ENCODE measurements at regions not wholly inside any gene's neighbourhood (a gene's known extent, or its start where the extent isn't known, plus 50 kb on each side); places are given as distances from the start of the nearest gene placed in this dataset.
A peak's percentile ranks its signal among the peaks of the same experiment; 100 is the strongest.
"Not testable (repeated sequence)": the region's sequence is repeated elsewhere in the genome, so short reads cannot be mapped to it uniquely, and the experiment has no call there.

- no peak for DNase-seq
Measured at GRCh38 chr3:35216501-35217266, 422.6 kb upstream of the ARPP21 start.

- DNase-seq = no peak
Measured at GRCh38 chr3:35223632-35224394, 415.5 kb upstream of the ARPP21 start.

DNA sequence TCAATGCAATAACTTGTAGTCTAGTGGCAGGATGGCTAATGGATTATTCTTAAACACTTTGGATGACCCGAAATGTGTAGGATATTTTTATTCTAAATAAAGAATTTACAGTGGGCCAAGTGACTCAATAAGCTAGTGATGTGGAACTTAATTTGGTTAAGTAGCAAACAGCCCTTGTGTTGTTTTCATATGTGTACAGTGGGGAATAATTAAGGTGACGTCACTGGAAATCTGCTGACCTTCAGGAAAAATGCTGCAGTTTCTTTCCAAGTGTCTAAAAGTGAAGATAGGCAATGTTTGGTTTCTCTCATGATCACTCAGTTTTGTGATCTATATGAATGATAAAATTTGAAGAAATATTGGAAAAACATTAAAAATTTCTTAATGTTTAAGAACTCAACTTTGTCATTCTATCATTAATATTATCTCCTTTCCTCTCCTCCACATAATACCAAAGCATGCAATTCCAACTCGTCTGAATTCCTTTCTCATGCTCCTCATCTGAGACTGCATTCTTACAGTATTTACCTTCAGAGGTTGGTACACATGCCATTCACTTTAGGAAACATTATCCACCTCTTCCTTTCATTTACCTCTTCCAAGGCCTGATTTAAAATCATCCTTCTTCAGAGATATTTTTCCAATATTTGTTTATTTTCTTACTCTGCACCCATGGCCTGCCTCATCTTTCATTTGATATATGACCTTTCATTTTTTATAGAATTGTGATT is 414.6 kb upstream of the ARPP21 start:
- DNase-seq = peak in 1 of 2 experiments; percentile 4

- no peak for DNase-seq
Measured at GRCh38 chr3:35241236-35241635, 398.1 kb upstream of the ARPP21 start.

DNA sequence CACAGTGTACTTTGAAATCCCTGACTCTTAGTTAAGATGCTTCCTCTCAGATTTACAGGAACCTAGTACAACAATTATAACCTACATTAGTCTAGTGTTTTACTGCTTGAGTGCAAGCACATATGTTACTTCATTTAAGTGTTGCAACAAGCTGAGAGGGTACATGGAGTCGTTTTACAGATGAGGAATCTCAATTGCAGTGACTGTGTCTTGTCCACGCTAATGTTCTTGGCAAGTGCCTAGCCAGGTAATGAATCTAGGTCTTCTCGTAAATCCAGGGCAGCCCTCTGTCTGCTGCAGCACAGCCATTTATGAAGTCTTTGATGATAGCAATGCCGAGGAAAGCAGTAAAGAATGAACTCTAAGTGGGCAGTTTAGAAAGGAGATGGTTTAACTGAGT is 384.4 kb upstream of the ARPP21 start:
- DNase-seq = no peak

GRCh38 chr3:35257641-35258040 is 381.7 kb upstream of the ARPP21 start:
- DNase-seq = no peak

DNA sequence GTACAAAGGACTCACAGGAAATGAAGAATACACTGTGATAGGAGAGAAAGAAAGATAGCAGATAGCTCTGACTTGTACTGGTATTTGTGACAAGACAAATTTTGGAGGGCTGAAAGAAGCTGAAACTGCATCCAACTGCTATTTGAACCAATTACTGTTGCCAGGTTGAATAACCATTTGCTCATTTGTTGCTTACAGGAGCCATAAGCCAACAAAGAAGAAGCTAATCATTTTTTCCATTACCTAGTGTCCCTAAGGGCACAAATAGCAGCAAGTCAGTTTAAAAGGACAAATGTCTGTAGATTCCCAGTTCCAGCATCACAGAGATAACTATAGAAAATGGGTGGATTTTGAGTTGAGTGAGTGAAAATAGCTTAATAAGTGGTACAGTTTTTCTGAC is 376.9 kb upstream of the ARPP21 start:
- DNase-seq = no peak

DNA sequence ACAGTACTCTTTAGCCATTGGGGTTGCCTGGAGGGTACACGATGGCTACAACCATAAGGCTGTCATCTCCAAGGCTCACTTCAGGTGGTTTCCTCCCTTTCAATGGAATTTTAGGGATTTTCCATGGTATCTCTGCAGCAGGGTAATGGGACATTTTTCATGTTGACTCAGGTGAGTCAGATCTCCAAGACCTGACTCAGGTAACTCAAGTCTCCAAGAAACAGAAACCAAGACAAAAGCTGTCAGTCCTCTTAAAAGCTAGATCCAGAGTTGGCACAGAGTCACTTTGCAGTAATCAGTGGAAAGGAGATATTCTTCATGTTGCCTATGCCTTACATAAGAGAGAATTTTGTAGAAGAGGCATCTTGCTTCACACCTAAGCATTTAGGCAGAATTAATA is 375.8 kb upstream of the ARPP21 start:
- no peak for DNase-seq

GRCh38 chr3:35266065-35266464 is 373.3 kb upstream of the ARPP21 start:
- DNase-seq = not testable (repeated sequence)

DNA sequence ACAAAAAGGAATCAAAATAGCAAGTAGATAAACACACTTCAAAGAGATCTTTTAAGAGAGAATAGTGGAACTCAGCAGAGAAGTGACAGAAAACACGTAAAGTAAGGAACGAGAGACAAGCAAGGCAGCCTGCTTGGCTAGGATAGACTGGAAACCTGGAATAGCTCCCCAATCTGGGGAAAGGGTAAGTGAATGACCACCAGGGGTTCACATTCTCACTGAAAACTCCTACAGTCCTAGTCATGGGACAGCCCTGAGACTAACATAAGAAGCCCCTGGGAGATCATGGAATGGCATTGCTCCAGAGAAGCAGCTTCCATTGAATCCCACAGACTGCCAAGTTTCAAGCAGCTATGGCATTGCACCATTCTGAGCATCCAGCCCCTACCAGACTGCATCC is 363.6 kb upstream of the ARPP21 start:
- no peak for DNase-seq

GRCh38 chr3:35276568-35276967 is 362.8 kb upstream of the ARPP21 start:
- no peak for DNase-seq

- no peak for DNase-seq
Measured at GRCh38 chr3:35291471-35292236, 347.7 kb upstream of the ARPP21 start.

- DNase-seq = no peak
Measured at GRCh38 chr3:35292568-35292967, 346.8 kb upstream of the ARPP21 start.

GRCh38 chr3:35295906-35296305 is 343.4 kb upstream of the ARPP21 start:
- no peak for DNase-seq

GRCh38 chr3:35296533-35296932 is 342.8 kb upstream of the ARPP21 start:
- no peak for DNase-seq

DNA sequence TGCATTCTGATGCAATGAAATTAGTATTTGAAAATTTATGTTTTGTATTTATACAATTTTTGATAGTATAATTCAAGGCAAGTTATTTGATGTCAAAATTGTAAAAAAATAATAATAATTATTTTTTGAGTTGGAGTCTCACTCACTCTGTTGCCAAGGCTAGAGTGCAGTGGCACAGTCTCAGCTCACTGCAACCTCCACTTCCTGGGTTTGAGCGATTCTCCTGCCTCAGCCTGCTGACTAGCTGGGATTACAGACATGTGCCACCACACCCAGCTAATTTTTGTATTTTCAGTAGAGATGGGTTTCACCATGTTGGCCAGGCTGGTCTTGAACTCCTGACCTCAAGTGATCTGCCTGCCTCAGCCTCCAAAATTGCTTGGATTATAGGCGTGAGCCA is 342.4 kb upstream of the ARPP21 start:
- not testable (repeated sequence) for DNase-seq

DNA sequence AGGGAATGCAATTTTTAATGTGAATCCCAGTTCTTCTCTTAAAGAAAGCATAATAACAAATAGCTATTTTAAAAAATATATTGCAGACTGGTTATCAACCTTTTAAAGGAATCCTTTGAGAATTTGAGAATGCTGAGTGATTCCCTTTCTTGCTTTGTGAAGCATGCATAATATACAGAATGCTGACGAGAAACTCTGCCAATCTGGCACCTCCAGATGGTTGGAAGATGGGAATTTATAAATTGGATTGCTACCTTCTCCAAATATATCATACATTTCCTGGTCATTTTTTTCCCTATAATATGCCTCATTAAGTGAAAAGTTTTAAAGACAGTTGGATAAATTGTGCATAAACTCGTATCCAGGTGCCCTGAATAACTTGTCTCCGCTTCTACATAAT is 333.9 kb upstream of the ARPP21 start:
- peak in 1 of 2 experiments; percentile 58 for DNase-seq

DNA sequence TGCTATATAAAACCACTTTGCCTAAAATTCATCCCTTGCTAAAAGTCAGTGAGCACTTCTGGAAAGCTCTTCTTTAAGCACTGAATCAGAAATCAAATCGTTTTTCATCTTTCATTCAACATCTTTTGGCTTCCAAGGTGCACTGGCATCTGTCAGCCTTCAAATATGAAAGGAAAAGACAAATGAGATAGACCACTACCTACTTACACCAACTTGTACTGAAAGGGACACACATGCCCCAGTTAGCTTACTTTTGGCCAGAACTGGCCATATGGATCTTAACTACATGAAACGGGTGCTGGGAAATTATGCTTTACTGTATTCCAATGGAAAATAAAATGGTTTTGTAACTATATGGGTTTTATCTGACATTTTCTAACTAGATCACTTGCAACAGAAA is 332.0 kb upstream of the ARPP21 start:
- no peak for DNase-seq

DNA sequence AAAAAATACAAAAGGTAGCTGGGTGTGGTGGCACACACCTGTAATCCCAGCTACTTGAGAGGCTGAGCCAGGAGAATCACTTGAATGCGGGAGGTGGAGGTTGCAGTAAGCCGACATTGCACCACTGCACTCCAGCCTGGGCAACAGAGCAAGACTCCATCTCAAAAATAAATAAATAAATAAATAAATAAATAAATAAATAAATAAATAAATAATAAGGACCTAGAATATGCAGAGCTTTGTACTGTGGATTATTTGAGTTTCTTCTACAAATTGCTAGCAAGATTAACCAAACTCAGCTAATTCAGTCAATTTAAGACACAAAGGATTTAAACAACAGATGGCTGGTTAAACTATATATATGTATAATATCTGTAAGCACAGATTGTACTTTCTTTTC is 322.5 kb upstream of the ARPP21 start:
- DNase-seq = not testable (repeated sequence)

GRCh38 chr3:35320646-35321407 is 318.5 kb upstream of the ARPP21 start:
- DNase-seq = no peak

DNA sequence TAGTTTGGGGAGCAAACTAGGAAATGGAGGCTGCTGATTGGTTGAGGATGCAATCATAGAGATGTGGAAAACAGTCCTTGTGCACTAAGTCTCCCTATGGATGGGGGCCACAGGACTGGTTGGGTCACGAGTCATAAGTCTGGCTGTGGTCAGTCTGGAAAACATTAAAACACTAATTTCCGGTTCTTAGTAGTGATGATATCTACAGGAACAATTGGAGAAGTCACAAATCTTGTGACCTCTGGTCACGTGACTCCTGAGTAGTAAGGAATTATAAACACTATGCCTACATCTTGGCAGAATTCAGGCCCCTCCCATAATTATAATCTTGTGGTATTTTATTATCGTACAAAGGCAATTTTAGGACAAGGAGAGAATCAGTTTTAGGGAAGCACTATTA is 317.3 kb upstream of the ARPP21 start:
- no peak for DNase-seq

DNA sequence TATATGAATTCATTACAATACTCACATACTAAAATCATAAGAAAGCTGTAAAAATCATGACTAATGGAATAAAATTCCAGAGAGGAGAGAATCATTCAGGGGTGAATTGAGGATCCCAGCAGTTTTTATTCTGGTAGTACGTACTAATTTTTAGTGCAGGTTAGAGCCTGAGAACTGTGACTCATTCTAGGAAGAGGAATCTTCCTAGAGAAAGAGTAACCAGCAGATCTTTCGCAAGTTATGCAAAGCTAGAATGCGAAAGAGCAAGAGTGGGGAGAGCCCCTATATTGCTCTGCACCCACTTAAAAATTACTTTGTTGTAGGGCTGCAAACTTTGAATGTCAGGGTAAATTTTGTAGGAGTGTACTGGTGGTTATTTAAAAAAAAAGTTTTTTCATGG is 303.6 kb upstream of the ARPP21 start:
- DNase-seq = no peak

All from cerebellar nuclear complex (tissue), 1 donor.